ENCODE measurements at regions not wholly inside any gene's neighbourhood (a gene's known extent, or its start where the extent isn't known, plus 50 kb on each side); places are given as distances from the start of the nearest gene placed in this dataset.

DNA sequence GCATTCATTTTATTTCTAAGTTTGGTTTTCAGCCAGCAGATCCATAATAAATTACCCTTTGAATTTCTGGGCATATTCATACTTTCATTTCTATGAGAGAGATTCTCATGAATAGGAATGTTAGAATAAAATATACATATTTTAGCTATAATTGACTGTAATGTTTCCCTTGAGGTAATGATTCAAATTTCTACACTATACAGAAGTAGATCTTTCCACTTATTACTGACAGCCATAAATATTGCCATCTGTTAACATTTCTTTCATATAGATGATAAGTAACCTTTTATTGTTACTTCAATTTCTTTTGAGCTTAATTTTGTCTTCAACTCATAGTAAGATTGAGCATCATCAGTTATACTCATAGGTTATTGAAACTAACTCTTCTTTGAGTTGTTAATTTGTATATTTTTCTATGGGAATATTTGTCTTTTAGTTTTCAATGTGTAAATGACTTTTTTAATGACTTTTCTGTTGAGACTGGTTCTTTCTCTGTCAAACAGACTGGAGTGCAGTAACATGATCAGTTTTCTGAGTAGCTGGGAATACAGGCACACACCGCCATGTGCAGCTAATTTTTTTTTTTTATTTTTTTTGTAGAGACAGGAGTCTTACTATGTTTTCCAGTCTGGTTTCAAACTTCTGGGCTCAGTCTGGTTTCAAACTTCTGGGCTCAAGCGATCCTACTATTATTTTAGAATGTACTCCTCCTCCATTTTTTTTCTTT is 991.6 kb downstream of the SLC6A15 start:
- FAIRE-seq = no peak

DNA sequence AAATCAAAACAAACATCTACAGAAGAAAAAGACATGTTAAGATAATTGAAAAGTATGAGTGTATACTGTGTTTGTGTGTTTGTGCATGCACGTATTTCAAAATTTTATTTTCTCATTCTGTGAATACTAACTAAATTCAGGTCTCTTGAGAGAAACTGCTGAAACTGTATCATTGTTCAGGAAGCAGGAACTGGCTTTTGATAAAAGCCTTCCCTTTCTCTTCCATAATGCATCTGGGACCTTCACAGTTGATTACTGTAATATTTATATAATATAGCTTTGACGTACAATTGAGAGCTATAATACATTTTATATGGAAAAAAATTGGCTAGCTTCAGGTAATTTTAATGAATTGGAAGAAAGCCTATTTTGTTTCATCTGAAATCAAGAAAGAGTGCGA is 993.5 kb downstream of the SLC6A15 start:
- intact Hi-C loops (cut with DNase I) = no loop called here
- Histone ChIP-seq H3K27ac (ENCODE audit: low read depth in 2 of 2, low read length in 2 of 2) (no peak overlapping the region), H3K9ac (ENCODE audit: low read length in 3 of 3) (no peak overlapping the region), H3K27me3 (ENCODE audit: control insufficient read depth, insufficient read depth, low read length) (no peaks in the 10 kb centered on the region), H3K9me3 (ENCODE audit: control insufficient read depth in 2 of 3, insufficient read depth in 1 of 3, low read length in 3 of 3) (no peaks in the 10 kb centered on the region), H3K4me1 (ENCODE audit: control insufficient read depth in 2 of 3, insufficient read depth in 2 of 3, low read depth in 1 of 3, low read length in 3 of 3) (no peaks in the 10 kb centered on the region), H3K4me3 (ENCODE audit: low read length in 3 of 3) (no peak overlapping the region), H3K36me3 (ENCODE audit: control insufficient read depth in 2 of 3, insufficient read depth in 3 of 3, low read length in 3 of 3) (no peaks in the 10 kb centered on the region)
- DNase-seq (no peak), FAIRE-seq (no peak)
- TF ChIP-seq, protein P1, sequence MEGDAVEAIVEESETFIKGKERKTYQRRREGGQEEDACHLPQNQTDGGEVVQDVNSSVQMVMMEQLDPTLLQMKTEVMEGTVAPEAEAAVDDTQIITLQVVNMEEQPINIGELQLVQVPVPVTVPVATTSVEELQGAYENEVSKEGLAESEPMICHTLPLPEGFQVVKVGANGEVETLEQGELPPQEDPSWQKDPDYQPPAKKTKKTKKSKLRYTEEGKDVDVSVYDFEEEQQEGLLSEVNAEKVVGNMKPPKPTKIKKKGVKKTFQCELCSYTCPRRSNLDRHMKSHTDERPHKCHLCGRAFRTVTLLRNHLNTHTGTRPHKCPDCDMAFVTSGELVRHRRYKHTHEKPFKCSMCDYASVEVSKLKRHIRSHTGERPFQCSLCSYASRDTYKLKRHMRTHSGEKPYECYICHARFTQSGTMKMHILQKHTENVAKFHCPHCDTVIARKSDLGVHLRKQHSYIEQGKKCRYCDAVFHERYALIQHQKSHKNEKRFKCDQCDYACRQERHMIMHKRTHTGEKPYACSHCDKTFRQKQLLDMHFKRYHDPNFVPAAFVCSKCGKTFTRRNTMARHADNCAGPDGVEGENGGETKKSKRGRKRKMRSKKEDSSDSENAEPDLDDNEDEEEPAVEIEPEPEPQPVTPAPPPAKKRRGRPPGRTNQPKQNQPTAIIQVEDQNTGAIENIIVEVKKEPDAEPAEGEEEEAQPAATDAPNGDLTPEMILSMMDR (IDR thresholded peaks at IDR 0.05; ENCODE audit: borderline replicate concordance, extremely low read depth, insufficient read depth) = no peak

More for the DNA sequence above, 991.6 kb downstream of the SLC6A15 start:
- intact Hi-C loops (cut with DNase I) = no loop called here
- DNase-seq = no peak
- Histone ChIP-seq H3K4me3 (ENCODE audit: low read length in 3 of 3) (no peak overlapping the region), H3K36me3 (ENCODE audit: control insufficient read depth in 2 of 3, insufficient read depth in 3 of 3, low read length in 3 of 3) (no peaks in the 10 kb centered on the region), H3K9ac (ENCODE audit: low read length in 3 of 3) (no peak overlapping the region), H3K27me3 (ENCODE audit: control insufficient read depth, insufficient read depth, low read length) (no peaks in the 10 kb centered on the region), H3K9me3 (ENCODE audit: control insufficient read depth in 2 of 3, insufficient read depth in 1 of 3, low read length in 3 of 3) (no peaks in the 10 kb centered on the region), H3K4me1 (ENCODE audit: control insufficient read depth in 2 of 3, insufficient read depth in 2 of 3, low read depth in 1 of 3, low read length in 3 of 3) (no peaks in the 10 kb centered on the region), H3K27ac (ENCODE audit: low read depth in 2 of 2, low read length in 2 of 2) (no peak overlapping the region)
- TF ChIP-seq, protein P1 (IDR thresholded peaks at IDR 0.05; ENCODE audit: borderline replicate concordance, extremely low read depth, insufficient read depth) = no peak

DNA sequence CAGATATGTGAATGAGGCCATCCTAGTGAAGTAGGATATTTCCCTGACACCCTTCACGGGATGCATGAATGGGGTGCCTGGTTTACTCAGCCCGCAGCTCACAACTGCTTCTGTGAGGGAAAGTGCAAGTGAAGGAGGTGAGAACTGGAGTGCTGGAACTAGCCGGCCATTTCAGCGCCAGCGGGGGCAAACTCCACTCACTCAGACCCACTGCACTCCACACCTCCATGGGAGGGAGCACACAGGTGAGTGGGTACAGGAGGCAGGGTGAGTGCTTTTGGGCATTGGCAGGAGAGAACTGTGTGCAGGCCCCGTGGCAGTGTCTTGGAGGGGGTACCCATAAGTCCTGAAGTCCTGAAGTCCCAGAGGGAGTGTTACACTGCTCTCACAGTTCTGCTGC is 1008.4 kb downstream of the SLC6A15 start:
- intact Hi-C loops (cut with DNase I) = no loop called here
- H3K9me3 ChIP-seq (ENCODE audit: control insufficient read depth in 2 of 3, insufficient read depth in 1 of 3, low read length in 3 of 3) = no peaks in the 10 kb centered on the region
- no peaks in the 10 kb centered on the region for H3K27me3 ChIP-seq (ENCODE audit: control insufficient read depth, insufficient read depth, low read length)
- TF ChIP-seq, protein P1 (IDR thresholded peaks at IDR 0.05; ENCODE audit: borderline replicate concordance, extremely low read depth, insufficient read depth) = no peak
- no peak overlapping the region for H3K9ac ChIP-seq (ENCODE audit: low read length in 3 of 3)
- H3K4me1 ChIP-seq (ENCODE audit: control insufficient read depth in 2 of 3, insufficient read depth in 2 of 3, low read depth in 1 of 3, low read length in 3 of 3) = no peaks in the 10 kb centered on the region
- no peak overlapping the region for H3K27ac ChIP-seq (ENCODE audit: low read depth in 2 of 2, low read length in 2 of 2)
- no peak overlapping the region for H3K4me3 ChIP-seq (ENCODE audit: low read length in 3 of 3)
- DNase-seq (no peak), FAIRE-seq (no peak)
- H3K36me3 ChIP-seq (ENCODE audit: control insufficient read depth in 2 of 3, insufficient read depth in 3 of 3, low read length in 3 of 3) = no peaks in the 10 kb centered on the region

DNA sequence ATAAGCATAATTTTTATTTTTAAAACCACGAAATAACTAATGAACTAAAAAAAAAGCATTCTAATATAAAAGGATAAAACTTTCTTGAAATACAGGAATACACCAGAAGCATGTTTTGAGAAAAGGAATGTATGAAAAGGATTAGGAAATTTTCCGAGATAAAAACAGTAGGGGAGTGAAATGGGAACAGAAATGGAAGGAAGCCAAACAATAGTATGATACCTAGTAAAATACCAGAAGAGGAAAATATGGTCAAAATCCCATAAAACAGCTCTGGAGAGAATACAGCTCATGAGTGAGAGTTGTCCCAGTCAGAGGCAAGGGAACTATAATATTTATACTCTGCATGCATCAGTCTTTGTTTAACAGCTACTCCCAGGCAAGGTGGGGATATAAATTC is 1016.2 kb downstream of the SLC6A15 start:
- Histone ChIP-seq H3K9me3 (ENCODE audit: control insufficient read depth in 2 of 3, insufficient read depth in 1 of 3, low read length in 3 of 3) (no peaks in the 10 kb centered on the region), H3K9ac (ENCODE audit: low read length in 3 of 3) (no peak overlapping the region), H3K27me3 (ENCODE audit: control insufficient read depth, insufficient read depth, low read length) (no peaks in the 10 kb centered on the region), H3K4me3 (ENCODE audit: low read length in 3 of 3) (no peak overlapping the region), H3K36me3 (ENCODE audit: control insufficient read depth in 2 of 3, insufficient read depth in 3 of 3, low read length in 3 of 3) (no peaks in the 10 kb centered on the region), H3K27ac (ENCODE audit: low read depth in 2 of 2, low read length in 2 of 2) (no peak overlapping the region), H3K4me1 (ENCODE audit: control insufficient read depth in 2 of 3, insufficient read depth in 2 of 3, low read depth in 1 of 3, low read length in 3 of 3) (no peaks in the 10 kb centered on the region)
- TF ChIP-seq, protein P1 (IDR thresholded peaks at IDR 0.05; ENCODE audit: borderline replicate concordance, extremely low read depth, insufficient read depth) = no peak
- no peak for FAIRE-seq
- DNase-seq = no peak
- intact Hi-C loops (cut with DNase I) = no loop called here
